ENCODE measurements at regions not wholly inside any gene's neighbourhood (a gene's known extent, or its start where the extent isn't known, plus 50 kb on each side); places are given as distances from the start of the nearest gene placed in this dataset.
"Not testable (repeated sequence)": the region's sequence is repeated elsewhere in the genome, so short reads cannot be mapped to it uniquely, and the experiment has no call there.

DNA sequence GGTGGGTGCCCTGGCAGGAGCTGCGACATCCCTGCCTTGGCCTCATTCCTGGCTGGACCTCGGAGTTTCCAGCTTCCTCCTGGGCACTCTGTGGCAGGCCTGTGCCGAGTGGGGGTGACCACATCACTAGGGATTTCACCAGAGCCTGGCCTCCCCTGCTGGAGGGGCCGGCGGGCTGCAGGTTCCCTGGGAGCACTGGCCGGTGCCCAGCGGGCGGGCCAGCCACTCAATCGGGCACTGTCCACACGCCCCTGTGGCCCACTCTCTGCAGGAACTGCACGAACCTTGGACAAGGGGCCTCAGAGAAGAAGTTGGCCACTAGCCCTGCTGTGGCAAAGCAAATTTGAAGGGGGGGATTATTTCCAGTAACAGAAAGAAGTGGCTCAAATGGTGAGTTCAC, 110.7 kb upstream of the APCDD1 start:
- intact Hi-C loops (cut with micrococcal nuclease) = no loop called here
- DNase-seq = no peak
- ATAC-seq = peak; percentile 64

DNA sequence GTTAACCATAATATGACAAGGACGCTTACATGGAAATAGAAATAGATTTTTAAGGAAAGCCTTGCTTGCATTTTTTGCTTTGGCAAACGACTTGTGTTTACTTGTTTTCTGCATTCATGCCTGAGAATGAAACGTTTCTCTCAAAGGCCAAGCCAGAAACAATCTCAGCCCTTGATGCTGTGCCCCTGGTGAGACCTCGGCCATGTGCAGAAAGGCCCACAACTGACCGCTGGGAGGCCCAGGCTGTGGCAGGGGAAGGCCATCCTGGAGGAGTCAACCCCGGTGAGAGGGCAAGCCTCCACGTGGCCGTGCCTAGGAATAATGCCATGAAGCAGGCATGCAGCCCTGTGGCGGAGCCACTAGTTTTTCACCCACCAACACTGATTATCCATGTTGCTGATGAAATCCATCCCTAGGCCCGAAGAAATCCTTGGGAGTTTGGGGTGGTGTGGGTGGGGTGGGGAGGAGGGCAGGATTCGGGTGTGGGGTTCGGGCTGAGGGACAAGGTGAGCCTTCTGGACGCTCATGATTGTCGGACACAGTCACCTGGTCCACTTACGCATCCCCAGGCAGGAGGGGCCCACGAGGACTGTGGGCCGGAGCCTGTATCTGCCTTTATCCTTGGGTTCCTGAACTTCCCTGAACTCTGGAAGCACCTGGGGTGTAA, 107.6 kb upstream of the APCDD1 start:
- intact Hi-C loops (cut with micrococcal nuclease) = no loop called here
- ATAC-seq = no peak

DNA sequence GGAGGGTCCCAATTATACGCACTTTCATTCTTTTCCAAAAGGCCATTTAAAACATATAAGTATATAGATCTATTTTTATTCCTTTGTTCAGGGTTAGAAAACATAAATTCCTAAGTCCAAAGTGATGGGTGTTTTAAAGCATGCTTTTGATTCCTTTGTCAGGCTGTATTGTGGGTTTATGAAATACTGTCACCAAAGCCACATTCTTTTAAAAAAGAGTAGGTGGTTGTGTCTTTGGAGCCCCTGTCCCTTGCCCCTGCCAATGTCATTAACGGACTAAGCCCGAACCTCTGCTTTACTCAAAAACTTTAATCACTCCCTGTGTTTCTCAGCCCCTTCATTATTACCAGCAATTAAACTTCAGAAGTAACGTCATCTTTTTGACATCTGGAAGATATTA, 104.9 kb upstream of the APCDD1 start:
- ATAC-seq (no peak), DNase-seq (no peak)
- intact Hi-C loops (cut with micrococcal nuclease) = no loop called here

More for the DNA sequence above, 107.6 kb upstream of the APCDD1 start:
- no peak for DNase-seq

DNA sequence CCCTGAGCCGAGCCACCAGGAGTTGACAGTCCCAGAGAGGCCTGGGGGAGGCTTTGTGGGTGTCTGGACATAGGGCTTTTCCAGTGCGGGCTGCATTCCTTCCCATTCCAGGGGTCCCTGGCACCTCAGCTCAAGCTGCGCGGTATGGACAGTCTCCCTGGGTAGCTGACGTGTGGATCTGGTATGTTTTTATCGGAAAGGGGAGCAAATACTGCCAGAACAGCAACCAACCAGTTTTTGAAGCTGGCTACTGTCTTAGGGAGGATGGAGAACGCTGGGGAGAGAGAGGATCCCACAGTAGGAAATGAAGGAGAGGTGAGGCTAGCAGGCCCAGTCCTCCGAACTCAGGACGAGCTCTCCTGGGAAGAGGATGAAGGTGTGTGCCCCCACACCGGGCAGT, 103.8 kb upstream of the APCDD1 start:
- DNase-seq = no peak
- intact Hi-C loops (cut with micrococcal nuclease) = no loop called here
- ATAC-seq = no peak

DNA sequence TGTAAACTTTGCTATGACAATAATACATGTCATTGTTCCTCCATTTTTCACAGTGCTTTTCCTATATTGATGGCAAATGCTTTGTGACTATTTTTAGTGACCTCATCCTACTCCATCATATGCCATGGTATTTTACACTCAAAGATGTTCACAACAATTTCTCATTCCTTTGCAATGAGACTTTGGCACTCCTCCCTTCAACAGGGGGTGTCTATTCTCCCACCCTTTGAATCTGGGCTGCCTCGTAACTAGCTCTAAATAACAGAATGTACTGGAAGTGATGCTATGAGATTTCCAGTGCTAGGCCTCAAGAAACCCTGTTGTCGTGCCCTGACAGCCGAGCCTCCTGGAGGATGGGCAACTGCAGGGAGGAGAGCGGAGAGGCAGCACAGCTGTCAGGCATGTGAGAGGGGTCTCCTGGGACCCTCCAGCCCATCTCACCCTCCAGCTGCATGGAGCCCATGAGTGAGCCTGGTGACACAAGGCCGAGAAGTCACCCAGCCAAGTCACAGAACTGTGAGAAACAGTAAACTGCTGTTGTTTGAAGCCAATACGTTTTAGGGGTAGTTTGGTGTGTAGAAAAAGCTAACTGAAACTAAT, 103.1 kb upstream of the APCDD1 start:
- ATAC-seq (peak; percentile 6), DNase-seq (no peak)
- intact Hi-C loops (cut with micrococcal nuclease) = no loop called here

DNA sequence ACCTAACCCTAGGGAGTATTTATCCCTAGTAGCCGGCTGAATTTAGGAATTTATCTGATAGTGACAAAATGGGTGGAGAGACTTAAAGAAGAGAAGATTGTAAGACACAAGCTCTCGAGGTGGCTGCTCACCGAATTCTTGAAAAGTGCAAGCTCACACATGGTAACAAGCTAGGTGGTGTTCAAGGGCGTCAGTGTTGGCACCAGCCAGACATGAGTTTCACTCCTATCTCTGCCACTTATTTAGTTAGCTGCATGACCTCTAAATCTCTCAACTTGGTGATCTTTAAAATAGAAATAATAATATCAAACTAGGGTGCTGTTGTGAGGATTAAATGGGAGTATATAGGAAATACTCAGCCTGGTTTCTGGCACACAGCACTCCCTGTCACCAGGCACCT, 102.6 kb upstream of the APCDD1 start:
- ATAC-seq = peak; percentile 65

DNA sequence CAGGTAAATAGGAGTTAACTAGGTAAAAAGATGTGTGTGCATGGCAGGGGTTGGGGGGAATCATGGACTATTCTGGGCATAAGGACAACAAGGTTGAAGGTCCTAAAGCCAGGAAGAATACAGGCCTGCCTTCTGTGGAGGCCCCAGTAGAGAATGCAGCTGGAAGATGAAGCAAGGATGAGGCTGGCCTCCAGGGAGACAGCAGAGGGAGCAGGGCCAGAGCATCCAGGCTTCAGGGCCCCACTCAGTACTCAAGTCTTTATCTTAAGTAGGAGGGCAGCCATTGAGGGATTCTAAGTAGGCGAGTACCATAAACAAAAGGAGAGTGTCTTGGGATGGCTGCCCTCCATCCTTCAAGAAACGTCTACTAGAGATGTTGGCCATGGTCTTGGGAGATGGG, 101.8 kb upstream of the APCDD1 start:
- intact Hi-C loops (cut with micrococcal nuclease) = no loop called here
- DNase-seq = no peak

More for the DNA sequence above, 102.6 kb upstream of the APCDD1 start:
- intact Hi-C loops (cut with micrococcal nuclease) = no loop called here
- DNase-seq = peak; percentile 38

DNA sequence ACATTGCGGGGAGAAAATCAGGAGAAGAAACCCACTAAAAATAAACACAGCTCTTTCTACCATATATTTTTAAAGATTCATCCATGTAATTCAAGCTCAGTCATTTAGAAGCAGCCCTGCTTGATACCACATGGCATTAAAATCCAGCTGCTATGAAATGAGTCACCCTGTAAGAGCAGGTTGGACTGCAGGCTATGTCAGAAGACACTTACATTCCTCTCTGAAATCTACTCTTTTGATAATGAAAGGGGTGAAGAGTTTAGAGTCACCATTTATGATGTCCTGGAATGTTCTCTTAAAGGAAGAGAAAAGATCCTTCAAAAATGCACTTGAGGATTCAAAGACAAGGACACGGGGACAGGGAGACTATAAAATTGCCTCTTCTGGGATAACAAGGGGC, 100.6 kb upstream of the APCDD1 start:
- DNase-seq (no peak), ATAC-seq (peak; percentile 73)
- intact Hi-C loops (cut with micrococcal nuclease) = no loop called here

More for the DNA sequence above, 101.8 kb upstream of the APCDD1 start:
- ATAC-seq = no peak

DNA sequence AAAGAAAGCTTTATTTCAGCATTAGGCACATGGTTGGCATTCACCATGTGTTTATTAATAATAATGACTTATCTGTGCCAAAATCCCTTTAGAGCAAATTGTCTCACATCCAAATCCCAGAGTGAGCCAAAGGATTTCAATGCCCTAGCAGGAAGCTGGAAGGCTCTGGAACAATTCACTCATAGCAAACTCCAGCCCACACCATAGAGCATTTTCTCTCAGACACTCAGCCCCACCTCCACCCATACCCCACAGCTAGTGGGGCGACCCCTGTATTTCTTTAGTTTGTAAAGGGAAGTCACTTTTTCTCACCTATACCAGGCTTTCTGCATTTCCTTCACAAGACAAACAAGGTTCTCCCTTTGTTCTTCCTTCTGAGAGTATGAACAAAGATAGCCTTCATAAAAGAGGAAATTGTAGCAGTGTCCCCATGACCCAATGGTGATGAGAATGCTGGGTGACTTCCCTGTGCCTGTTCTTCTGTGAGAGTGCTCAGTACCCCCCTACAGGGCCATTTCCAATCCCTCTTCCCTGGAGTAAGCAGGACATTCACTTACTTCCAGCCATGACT, 100.1 kb upstream of the APCDD1 start:
- DNase-seq = no peak
- ATAC-seq = peak; percentile 77
- intact Hi-C loops (cut with micrococcal nuclease) = no loop called here

DNA sequence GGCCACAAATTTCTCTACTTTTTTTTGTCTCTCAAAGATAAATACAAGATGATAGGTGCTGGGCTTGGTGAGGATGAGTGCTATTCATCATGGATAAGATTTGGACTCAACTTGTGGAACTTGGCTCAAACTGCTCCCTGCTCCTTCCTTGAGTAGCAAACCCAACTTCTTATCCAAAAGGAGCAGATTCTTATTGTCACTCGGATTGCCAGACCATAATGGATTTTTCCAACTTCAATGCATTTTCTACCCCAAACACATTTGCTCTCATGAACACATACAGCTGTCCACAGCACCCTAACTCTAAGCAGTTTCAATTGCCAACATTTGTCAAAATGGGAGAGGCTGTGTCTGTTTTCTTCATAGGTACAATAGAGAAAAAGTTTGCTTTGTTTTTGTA, 99.5 kb upstream of the APCDD1 start:
- ATAC-seq (no peak), DNase-seq (no peak)
- intact Hi-C loops (cut with micrococcal nuclease) = no loop called here

DNA sequence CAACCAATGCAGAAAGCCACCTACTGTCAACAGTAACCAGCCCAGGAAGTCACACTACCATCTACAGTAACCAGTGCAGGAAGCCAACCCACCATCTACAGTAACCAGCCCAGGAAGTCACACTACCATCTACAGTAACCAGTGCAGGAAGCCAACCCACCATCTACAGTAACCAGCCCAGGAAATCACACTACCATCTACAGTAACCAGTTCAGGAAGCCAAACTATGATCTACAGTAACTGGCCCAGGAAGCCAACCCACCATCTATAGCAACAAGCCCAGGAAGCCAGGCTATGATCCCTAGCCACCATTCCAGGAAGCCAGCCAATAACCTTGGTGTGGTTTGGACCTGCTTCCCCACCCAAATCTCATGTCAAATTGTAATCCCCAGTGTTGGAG, 97.4 kb upstream of the APCDD1 start:
- DNase-seq; ATAC-seq; intact Hi-C loops (cut with micrococcal nuclease): not testable (repeated sequence)

DNA sequence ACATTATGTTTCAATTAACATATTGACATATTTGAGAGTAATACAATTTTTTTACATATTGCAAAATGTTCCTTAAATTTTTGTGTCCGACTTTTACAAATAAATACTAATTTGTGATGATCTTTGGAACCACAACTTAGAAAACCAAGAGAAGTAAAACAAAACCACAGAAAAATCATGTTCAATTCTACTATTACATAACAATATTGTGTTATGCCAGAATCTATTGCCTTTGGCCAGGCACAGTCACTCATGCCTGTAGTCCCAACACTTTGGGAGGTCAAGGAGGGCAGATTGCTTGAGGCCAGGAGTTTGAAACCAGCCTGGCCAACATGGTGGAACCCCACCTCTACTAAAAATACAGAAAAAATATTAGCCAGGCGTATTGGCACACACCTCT, 92.8 kb upstream of the APCDD1 start:
- no peak for DNase-seq
- no peak for ATAC-seq
- intact Hi-C loops (cut with micrococcal nuclease) = no loop called here

DNA sequence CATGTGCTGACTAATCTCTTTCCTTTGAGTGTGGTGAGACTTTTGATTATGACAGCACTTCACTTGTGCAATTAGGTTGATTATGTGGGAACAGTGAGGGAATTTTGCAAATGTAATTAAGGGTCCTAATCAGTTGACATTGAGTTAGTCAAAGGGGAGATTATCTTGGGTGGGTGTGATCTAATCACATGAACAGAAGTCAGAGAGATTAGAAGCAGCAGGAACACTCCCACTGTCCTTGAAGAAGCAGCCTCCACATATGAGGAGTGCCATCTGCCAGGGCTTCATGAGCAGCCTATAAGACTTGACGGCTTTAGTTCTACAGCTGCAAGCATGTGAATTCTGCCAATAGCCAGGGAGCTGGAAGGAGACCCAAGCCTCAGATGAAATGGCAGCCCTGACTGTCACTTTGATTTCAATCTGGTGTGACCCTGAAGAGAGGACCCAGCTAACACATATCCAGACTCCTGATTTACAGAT, 89.4 kb upstream of the APCDD1 start:
- intact Hi-C loops (cut with micrococcal nuclease) = no loop called here
- ATAC-seq = no peak
- DNase-seq = no peak

DNA sequence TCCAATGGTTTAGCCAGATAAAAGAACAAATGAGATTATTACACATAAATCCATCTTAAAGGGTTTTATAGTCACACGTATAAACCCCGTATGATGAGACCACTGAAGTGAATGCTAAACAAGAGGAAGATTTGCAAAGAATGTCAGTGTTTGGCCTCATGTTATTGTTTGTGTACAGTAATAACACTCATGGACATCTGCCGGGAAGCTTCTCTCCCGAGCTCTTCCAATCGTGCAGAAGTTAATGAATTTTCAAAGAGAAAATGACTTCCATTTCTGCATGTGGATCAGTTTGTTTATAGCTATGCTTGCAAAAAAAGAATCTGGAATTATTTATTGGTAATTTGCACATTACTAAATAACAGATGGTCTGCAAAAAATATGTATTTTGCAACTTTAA, 88.5 kb upstream of the APCDD1 start:
- intact Hi-C loops (cut with micrococcal nuclease) = no loop called here
- DNase-seq = no peak
- no peak for ATAC-seq

DNA sequence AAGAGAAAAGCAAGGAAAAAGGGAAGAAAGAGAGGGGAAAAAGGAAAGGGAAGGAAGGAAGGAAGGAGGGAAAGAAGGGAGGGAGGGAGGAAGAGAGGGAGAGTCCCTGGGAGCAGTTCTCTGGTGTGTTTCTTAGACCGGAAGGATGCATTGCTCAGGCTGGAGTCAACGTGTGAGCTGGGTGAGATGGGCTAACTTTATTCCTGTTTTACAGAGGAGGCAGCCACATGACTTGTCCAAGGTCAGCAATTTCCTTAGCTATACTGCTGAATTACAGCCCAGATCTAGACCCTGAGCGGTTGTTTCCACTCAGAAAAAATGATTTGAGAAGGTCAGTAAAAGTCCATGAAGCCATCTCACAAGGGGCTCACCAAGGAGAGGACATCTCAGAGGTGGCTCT, 86.6 kb upstream of the APCDD1 start:
- no peak for DNase-seq
- ATAC-seq = no peak

DNA sequence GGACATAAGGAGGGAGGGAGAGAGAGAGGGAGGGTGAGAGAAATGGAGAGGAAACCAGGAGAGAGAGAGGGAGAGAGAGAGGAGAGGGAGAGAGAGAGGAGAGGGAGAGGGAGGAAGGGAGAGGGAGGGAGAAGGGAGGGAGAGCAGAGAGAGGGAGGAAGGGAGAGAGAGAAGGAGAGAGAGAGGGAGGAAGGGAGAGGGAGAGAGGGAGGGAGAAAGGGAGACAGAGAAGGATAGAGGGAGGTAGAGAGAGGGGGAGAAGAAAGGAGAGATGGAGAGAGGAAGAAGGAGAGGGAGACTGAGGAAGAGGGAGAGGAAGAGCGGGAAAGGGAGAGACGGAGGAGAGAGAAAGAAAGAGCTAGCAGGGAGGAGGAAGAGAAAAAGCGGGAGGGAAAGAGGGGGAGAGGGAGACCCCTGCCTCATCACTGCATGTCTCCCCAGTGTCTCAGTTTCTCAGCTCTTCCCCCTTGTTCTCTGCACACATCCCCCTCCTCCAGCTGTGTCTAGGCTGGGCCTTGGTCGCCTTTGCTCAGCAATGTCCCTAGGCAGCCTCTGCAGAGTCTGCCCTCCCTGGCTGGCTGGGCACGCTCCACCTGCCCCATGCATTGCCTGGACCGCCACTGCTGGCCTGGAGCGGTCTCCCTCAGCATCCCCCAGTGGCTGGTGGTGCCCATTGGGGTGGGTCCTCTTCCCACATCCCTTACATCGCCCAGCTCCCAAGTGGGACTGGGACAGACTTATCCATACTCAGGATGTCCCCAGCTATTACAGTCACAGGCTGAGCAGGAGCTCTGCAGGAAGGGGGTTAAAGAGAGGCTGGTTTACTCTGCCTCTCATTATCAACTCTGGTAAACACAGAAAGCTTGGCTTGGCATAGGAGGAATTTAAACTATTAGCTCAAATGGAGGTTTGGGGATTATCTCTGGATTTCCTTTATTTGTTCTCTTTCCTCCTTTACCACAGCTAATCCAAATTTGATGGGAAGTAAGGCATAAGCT, 85.7 kb upstream of the APCDD1 start:
- no peak for DNase-seq
- intact Hi-C loops (cut with micrococcal nuclease) = no loop called here
- no peak for ATAC-seq

More for the DNA sequence above, 86.6 kb upstream of the APCDD1 start:
- intact Hi-C loops (cut with micrococcal nuclease) = no loop called here

DNA sequence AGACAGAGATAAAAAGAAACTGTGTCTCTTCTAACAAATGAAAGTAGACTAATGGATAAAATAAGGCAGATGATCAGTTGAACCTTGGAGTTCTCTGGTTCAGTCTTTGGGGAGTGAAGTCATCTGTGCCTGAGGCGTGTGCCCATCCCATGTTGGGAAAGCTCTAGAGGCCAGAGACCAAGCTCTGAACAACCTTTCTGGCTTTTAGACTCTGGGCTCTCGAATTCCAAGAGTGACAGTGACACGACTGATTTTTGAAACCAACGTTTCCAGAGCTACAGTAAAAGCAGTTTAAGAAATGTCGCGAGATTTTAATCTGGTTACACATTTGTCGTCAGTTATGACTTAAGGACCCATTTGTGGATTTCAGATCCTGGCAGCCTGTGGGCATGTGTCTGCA, 83.7 kb upstream of the APCDD1 start:
- no peak for ATAC-seq
- intact Hi-C loops (cut with micrococcal nuclease) = no loop called here
- DNase-seq = no peak

DNA sequence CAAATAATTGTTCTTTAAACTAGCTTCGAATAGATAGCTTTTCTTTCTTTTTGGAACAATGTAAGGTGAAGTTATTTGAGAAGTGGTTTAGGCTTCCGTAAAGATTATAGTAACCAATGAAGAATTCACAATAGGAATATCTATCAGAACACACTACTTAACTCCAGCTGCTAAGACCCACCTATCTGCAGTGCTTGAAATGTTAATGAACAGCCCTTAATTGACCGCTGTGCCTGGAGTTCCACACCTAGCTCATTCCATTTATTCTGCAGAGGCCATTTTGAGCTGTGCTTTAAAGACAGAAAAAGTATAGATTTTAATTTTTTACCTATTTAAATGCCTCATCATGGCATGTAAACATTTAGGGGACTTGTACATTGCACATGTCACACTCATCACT, 83.3 kb upstream of the APCDD1 start:
- ATAC-seq (no peak), DNase-seq (no peak)
- intact Hi-C loops (cut with micrococcal nuclease) = no loop called here

DNA sequence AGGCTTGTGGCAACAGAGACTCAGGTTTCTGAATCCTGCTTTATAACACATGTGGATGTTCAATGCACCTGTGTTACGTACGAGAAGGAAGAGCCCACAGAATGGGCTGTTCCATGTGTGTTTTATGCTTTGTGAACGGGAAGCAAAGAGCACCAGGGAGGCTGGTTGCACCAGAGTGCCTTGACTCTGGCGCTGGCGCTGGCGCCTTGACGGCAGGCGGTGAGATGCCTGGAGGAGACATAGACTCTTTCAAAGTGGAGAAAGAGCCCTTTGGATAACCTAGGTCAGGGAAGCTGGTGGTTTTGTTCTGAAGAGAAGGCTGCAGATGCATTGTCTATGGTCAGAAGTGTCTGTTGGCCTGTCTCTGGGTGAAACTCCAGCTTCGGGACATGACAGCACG, 80.2 kb upstream of the APCDD1 start:
- ATAC-seq (no peak), DNase-seq (no peak)
- intact Hi-C loops (cut with micrococcal nuclease) = no loop called here
